IPS-11a (cell line): ENCODE measurements at regions not wholly inside any gene's neighbourhood (a gene's known extent, or its start where the extent isn't known, plus 50 kb on each side); places are given as distances from the start of the nearest gene placed in this dataset.

ENCODE experiments used
- H3K4me3 ChIP-seq: one replicate; pipeline ENCODE4 v1.5.1; 2013; ENCODE audit warnings: low read depth, low read length, control low read depth

DNA sequence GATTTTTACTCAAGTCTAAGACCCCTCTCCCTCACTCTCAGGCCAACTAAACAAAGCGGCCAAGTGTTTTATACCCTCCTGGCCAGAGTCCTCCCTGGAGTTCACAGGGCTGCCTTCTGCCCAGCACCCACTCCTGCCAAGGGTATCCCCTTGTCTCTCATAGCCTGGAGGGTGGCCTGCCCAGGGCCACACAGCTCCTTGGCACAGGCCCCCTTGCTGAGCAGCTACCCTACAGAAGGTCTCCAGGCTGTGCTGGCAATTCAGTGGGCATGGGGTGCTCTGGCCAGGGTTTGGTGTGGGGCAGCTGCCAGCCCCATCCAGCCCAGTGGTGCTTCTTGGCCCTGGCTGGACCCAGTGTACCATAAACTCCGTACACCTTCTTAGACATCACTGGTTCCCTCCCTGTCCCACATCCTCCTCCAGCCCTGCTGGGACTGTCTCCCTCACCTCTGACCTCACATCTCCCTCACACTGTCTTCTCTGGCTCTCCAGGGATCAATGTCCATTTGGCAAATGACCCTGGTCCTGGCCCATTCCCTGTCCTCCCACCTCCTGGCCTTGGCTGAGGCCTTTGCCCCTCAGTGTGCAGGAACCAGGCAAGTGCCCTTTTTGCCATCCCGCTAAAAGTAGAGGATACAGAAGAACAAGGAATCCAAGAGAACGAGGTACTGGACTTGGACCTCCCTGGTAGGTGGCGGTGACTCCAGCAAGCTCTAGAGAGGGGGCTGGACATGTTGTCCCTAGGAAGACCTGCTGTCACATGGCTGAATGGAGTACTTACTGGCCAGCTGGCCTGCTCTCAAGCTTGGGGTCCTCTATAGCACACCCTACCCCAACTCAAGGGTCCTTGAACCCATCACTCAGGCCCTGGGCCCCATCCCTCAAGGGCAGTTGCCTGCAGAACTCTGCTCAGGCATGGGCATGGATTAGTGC, 50.0 kb upstream of the TRPM1 start:
- no peak overlapping the region for H3K4me3 ChIP-seq

DNA sequence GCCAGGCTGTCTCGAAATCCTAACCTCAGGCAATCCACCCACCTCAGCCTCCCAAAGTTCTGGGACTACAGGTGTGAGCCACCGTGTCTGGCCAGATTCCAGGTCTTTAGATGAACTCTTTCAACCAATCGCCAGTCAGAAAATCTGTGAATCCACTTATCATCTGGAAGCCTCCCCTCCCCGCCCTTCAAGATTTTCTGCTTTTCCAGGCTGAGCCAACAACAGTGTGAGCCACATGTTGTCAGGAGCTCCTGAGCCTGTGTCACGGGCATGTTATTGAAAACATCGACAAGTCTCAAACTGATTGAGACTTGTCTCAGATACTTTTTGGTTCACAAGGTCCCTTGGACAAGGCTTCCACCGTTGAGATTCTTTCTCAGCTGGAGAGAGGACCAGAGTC, 52.0 kb upstream of the TRPM1 start:
- H3K4me3 ChIP-seq, result no peak overlapping the region

DNA sequence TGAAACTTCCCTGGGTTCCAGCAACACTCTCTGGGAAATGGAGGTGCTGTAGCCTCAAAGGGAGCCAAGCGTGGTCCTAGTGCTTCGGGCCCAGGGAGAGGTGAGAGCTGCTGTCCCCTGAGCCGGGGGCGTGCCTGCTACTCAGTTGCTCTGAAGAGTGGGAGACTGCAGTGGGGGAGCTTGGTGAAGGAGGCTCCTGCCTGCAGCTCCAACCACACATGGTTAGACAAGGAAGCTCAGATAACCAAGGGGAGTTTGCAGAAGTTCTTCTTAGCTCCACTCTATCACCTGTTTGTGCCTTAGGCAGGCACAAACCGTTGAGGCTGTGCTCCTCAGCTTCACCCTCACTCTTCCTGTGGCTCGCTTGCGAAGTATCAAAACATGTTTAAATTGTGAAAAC, 53.6 kb upstream of the TRPM1 start:
- no peak overlapping the region for H3K4me3 ChIP-seq

DNA sequence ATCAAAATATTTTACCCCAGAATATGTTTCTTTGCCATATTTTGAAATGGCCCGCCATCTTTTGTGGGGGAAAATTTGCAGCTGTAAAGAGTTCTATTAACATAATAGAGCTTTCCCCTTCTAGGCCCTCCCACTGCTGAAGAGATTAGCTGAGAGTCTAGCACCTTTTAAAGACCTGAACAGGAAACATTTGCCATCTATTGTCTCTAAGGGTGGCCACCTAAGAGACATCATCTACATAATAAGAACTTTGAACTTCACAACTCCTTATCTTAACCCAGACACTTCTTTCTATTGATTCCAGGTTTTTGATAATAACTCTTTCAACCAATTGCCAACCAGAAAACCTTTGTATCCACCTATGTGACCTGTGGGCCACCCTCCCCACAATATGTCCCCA, 54.7 kb upstream of the TRPM1 start:
- no peak overlapping the region for H3K4me3 ChIP-seq

DNA sequence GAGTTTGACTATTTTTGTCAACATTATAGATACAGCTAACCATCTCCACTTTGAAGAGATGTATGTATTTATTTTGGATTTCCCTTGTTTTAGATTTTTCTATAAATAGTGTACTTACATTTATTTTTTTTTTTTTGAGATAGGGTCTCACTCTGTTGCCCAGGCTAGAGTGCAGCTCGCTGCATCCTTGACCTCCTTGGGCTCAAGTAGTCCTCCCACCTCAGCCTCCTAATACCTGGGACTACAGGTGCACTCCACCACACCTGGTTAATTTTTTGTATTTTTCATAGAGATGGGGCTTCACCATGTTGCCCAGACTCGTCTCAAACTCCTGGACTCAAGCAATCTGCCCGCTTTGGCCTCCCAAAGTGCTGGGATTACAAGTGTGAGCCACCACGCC, 55.3 kb upstream of the TRPM1 start:
- no peak overlapping the region for H3K4me3 ChIP-seq

DNA sequence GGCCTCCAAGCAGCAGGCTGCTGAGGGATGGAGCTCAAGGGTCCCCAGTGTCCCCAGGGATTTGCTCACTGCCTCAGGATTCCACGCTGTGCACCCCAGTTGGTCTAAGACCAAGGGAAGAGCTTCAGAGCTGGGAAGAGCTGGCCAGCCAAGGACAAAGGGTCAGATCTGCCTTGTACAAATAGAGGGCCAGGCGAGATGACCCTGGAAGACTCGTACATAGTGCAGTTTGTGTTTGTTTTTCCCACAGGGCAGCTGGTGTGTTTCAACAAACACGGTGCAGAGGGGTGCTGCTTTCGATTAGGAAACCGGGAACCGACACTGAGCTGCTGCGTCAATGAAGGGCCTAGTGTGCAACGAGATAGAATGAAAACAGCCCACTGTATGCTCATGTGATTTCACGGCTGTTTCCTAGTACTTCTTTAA, 56.1 kb upstream of the TRPM1 start:
- H3K4me3 ChIP-seq, result no peak overlapping the region

DNA sequence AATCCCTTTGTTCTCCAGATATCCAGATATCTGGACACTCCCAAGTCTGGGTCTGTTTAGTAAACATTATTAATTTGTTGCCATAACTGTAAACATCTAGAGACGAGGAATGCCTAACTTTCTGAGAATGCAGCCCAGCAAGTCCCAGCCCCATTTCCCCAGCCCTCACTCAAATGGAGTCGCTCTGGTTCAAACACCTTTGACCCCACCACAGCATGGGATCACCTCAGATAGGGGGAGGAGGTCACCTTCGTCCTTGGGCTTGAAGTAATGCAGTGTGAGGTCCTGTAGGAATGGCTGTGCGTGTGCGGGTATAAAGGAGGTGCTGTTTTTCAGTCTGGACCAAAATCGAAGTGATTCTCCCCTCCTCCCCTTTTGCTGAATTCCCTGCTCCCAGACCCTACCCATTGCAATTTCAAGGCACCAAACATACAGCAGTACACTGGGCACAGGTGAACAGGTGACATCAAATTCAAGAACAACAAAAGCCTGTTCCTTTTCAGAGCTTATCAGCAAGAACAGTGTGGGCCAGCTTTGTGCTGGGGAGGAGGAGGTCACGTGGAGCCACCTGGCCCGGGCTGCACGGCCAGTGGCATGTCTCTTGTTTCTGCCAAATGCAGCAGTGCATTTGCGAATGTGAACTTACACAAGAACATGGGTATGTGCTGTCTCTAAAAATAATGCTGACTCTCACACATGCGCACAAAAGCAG, 57.5 kb upstream of the TRPM1 start:
- H3K4me3 ChIP-seq, result no peak overlapping the region

DNA sequence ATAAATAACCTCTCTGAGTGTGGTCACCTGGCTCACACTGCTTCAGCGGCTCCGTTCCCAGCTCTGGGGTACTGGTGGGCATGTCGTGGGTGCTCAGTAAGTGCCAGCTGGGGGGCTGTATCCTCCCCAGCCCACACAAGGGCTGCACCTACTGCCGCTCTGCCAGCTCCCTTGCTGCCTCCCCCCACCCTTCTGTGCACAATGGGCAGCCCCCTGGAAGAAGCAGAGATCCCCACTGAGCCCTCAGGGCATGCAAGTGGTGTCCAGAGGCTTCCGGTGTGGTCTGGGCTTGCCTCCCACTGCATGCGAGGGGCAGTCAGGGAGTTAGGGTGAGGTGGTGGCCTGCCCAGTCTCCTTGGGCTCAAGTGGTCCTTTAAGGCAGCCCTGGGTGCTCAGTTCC, 58.3 kb upstream of the TRPM1 start:
- no peak overlapping the region for H3K4me3 ChIP-seq

DNA sequence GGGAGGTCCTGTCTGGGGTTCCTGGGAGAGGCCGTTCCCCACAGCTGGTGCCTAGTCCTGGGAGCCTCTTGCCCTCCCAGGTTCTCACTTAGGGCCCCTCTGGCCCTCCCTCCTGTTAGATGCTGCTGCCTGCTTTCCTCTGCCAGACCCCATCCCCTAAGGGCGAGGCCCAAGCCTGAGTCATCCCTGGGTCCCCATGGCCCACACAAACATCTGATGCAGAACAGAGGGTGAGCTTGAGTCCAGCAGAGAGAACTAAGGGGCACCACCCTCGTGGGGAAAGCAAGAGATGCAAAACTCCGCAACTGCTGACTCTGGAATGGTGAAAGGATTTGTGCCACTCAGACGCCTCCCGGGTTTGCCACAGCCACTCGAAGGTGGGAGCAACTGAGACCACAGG, 58.8 kb upstream of the TRPM1 start:
- H3K4me3 ChIP-seq, result no peak overlapping the region

DNA sequence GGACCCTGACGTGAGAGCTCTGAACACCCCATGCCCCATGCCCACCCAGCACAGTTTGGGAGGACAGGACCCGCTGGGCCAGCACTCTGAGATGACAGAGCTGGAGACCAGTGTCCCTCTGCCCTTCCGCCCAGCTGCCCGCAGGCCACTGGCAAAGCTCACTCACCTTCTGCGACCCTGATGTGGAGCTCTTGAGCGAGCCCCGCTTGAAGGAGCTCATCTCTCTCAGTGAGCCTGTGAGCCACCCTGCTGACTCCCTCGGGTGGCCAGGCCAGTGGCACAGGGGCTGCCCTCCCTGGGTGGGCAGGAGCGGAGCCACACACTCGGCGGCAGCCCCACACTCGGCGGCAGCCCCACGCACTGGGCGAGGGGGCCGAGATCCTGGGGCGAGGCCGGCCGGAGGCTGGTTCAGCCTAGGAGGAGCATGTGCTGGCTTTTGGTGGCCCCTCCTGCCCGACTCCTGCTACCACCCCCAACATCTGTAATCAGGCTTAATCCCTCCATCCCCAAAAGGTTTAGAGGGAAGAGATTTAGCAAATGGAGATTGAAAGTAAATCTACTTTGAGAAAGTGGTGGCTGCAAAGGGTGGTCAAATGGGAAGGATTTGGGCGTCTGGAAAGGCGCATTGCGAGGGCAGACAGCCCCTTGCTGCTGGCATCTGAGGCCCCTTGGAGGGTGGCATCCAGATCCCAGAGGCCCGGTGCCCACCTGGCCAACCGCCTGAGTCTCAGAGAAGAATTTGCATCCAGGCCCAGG, 59.4 kb upstream of the TRPM1 start:
- H3K4me3 ChIP-seq, result no peak overlapping the region

DNA sequence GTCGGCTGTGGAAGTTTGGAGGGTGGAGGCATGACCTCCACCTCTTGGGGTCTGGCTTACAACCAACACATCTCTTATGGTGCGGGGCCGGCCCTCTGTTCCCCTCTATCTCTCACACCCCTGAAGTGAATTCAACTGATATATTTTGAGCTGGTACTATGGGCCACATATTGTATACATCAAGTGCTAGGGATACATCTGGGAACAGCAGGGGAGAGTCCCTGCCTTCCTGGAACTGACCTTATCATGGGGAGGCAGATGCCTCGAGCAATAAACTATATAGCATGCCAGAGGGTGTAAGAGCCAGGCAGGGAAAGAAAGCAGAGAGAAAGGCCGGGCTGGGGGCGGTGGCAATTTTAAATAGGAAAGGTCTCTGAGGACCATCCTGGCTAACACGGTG, 60.4 kb upstream of the TRPM1 start:
- H3K4me3 ChIP-seq, result no peak overlapping the region

DNA sequence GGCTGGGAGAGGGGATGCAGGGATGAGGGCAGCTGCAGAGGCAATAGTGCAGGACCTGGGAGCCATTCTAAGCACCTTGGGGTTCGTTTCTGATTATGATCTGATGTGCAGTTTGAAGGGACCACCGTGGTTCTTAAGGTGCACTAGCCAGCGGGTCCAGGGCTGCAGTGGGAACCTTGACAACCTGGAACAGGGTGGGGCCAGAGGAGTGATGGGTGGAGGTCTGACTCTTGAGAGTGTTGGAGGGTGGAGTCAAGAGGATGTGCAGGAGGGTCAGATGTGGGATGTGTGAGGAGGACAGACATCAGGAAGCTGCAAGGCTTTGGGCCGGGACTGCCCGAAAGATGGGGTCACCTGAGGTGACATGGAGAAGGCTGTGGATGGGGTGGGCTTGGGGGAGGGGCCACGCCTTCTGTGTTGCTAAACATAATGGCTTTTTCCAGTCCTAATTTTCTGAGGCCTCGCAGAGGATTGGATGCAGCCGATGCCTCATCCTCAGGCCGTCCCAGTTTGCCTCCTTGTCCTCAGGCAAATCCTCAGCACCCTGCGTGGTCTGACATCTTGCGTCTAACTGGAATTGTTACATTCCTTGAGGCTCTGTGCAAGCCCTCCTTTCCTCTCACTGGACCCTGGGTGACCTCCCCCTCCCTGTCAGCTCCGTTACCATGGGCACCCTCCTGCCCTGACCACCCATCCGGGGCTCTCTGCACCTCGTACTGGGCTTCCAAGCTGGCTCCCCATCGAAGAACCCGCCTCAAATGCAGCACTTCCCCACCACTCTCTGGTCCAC, 61.4 kb upstream of the TRPM1 start:
- H3K4me3 ChIP-seq, result no peak overlapping the region

DNA sequence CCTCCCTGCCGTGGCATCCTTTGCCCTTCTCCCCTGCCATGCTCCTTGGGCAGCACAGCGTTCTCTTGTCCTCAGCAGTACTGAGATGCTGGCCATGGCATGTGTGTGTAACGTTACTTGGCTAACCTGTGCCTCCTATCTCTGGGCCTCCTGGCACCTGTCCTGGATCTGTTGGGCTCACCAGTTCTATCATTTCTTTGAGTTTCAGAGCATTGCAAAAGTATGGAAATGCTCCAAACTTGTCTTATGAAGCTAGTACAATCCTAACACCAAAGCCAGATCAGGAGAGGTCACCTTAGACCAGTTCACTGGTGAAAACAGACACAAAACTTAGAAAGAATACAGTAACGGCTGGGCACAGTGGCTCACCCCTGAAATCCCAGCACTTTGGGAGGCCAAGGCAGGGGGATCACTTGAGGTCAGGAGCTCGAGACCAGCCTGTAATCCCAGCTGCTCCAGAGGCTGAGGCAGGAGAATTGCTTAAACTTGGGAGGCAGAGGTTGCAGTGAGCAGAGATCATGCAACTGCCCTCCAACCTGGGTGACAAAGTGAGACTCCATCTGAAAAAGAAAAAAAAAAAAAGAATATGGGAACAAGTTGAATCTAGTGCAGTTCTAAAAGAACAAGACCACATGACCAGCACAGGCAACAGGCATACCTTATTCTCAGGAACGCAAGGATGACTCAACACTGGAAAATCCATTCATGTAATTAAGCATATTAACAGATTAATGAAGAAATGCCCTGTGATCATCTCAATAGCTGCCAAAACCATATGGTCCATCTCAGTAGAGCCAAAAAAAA, 62.4 kb upstream of the TRPM1 start:
- H3K4me3 ChIP-seq, result no peak overlapping the region

DNA sequence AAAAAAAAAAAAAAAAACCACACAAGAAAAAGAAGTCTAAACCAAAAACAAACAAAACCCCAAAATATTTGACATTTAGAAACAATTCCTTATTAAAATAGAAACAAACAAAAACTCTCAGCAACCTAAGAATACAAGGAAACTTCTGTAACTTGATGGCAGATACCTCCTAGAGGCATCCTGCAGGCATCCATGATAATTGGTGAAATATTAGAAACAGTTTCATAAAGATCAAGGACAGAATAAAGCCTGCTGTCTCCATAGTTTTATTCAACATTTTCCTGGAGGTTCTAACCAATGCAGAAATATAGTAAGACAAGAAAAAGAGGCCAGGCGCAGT, 63.0 kb upstream of the TRPM1 start:
- no peak overlapping the region for H3K4me3 ChIP-seq

DNA sequence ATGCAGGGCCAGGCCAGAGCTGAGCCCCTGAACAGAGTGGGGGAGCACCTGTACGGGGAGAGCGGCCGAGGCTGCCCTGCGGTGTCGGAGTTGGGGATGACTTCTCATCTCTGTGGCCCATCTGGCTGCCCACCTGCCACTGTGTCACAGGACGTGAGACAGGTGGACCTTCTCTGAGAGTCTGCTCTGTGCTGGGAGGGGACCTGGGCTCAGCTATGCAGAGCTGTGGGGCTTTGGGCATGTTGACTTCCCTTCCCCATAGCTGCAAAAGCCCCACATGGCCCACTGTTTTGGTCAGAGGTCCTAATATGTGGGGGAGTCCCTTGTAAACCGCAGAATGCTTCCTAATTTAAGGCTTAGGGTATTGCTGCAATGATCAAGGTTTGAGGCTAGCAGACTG, 68.0 kb upstream of the TRPM1 start:
- H3K4me3 ChIP-seq, result no peak overlapping the region

DNA sequence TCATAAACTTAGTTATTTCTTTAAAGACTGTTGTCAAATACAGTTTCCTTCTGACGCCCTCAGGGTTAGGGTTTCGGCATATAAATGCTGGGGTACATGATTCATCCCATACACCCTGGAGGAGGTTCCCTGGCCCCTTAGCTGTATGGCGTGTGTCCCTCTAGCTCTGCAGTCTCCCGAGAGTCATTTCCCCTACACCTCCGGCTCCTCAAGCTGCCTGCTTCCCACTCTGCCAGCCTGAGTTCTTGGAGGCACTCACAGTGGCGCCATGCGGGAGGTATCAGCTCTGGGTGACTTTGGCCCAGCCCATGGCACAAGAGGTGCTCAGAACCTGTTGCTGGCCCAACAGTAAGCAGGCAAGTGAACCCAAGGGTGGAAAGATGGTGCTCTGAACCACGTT, 70.2 kb upstream of the TRPM1 start:
- no peak overlapping the region for H3K4me3 ChIP-seq

DNA sequence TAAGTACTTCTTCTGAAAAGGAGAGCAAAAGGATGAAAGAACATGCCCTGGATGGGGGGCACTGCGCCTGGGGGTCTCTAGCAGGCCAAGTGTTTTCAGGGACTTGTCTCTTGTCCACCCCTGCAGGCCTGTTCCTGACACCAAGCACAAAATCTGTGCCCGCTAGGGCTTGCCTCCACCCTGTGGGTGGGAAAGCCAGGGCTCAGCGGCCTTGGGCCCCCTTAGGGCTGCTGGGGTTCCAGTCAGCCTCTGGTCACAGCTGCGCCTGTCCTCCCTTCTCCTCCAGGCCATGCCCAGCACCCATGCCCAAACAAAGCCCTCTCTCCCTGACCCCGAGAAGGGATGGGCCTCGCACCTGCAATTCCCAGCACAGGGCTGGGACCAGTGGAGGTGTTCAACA, 71.1 kb upstream of the TRPM1 start:
- H3K4me3 ChIP-seq, result no peak overlapping the region

DNA sequence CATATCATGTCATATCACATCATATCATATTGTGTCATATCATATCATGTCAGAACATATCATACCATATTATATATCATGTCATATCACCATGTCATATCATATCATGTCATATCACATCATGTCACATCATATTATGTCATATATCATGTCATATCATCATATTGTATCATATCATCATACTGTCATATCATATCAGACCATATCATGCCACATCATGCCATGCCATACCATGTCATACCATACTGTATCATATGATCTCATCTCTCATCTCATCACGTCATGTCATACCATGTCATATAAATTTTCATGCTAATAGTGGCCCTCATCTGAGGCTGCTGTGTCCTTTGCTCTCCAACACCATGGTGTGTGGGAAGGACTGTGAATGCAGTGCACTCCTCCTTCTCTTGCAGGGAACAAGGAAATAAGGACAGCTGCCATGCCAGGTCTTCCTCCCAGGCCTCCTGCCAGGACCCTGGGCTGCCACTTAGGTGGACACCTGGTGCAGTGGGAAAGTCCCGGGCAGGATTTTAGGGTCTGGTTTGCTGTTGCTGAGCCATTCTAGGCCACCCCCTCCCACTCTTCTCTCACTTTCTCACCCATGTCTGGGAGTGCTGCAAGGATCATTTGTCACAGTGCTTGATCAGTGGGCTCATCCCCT, 72.4 kb upstream of the TRPM1 start:
- H3K4me3 ChIP-seq, result no peak overlapping the region

DNA sequence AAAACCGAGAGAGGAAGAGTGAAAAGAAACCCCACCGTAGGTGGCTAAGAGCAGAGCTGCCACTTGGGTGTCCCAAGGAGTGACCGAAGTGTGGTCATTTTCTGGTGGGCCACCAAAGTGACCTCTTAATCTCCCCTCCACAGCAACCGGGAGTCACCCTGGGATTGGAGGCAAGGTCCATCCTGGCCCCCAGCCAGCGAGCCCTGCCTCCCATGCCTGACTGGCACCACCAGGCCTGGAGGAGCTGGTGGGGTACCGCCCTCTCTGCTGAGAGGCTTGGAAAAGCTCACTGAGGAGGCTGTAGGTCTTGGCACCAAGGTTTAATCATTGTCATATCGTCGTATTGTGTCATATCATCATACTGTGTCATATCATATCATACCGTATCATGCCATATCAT, 74.0 kb upstream of the TRPM1 start:
- no peak overlapping the region for H3K4me3 ChIP-seq

DNA sequence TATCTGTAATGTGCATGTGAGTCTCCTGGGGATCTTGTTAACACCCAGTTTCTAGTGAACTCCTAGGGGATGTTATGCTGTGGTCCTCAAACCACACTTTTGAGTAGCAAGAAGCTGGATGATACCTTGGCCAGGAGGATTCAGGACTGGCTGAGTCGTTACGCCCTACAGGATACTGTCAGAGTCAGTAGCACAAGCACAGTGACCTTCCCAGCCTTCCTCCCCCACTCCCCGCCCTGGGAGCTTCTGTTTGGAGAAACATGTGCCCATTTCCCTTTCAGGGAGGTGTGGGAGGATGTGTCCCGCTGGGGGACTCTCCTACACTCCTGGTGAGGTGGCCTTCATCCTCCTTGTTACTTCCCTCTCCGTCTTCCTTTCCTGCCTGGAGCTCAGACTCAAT, 76.4 kb upstream of the TRPM1 start:
- H3K4me3 ChIP-seq, result no peak overlapping the region
